Lung (tissue), 11 donors: ENCODE measurements at regions not wholly inside any gene's neighbourhood (a gene's known extent, or its start where the extent isn't known, plus 50 kb on each side); places are given as distances from the start of the nearest gene placed in this dataset.

ENCODE experiments used
- ATAC-seq: fragments of 200-7000 bp; cut with Tn5 transposase; one replicate; pipeline ENCODE4 v1.9.1; 2020; ENCODE audit warnings: moderate number of reproducible peaks; ENCODE audit not compliant: insufficient read depth, low FRiP score
- DNase-seq, 3 donors: peaks; one replicate each; pipeline ENCODE4 v3.0.0-alpha.2; 2013 to 2017
- H3K27ac ChIP-seq, 2 donors: one replicate each; pipeline ENCODE4 v1.5.1; 2013; ENCODE audit warnings: mild to moderate bottlenecking in 2 of 2, moderate library complexity in 2 of 2, control low read depth in 1 of 2, inconsistent platforms in 1 of 2, low read depth in 1 of 2, low read length in 1 of 2
- H3K27me3 ChIP-seq, 3 donors: one replicate each; pipeline ENCODE4 v1.5.1; 2013; ENCODE audit warnings: low read length in 2 of 3; ENCODE audit not compliant: control insufficient read depth in 3 of 3, insufficient read depth in 3 of 3
- H3K36me3 ChIP-seq, 4 donors: one replicate each; pipeline ENCODE4 v1.5.1; 2013; ENCODE audit warnings: low read length in 4 of 4, mild to moderate bottlenecking in 1 of 4, moderate library complexity in 1 of 4; ENCODE audit not compliant: control insufficient read depth in 4 of 4, insufficient read depth in 4 of 4
- H3K4me1 ChIP-seq, 5 donors: one replicate each; pipeline ENCODE4 v1.5.1; 2013; ENCODE audit warnings: low read length in 5 of 5, mild to moderate bottlenecking in 2 of 5, moderate library complexity in 1 of 5; ENCODE audit not compliant: control insufficient read depth in 5 of 5, insufficient read depth in 5 of 5
- H3K4me3 ChIP-seq: one replicate; pipeline ENCODE4 v1.5.1; 2013; ENCODE audit warnings: mild to moderate bottlenecking, control low read depth, moderate library complexity
- H3K9ac ChIP-seq, 2 donors: one replicate each; pipeline ENCODE4 v1.5.1; 2013; ENCODE audit warnings: low read length in 2 of 2, control low read depth in 1 of 2; ENCODE audit not compliant: insufficient read depth in 1 of 2
- H3K9me3 ChIP-seq, 4 donors: one replicate each; pipeline ENCODE4 v1.5.1; 2013; ENCODE audit warnings: low read length in 3 of 4, mild to moderate bottlenecking in 1 of 4, moderate library complexity in 1 of 4; ENCODE audit not compliant: control insufficient read depth in 4 of 4, insufficient read depth in 3 of 4
- WGBS, 2 donors: extraction: QIAGEN DNeasy Blood & Tissue Kit; methylation state at CpG; one replicate each; pipeline ENCODE4 v1.1.7; 2013; 5-methylcytosine and 5-hydroxymethylcytosine counted together
- TF ChIP-seq, protein P1 (sequence below): IDR thresholded peaks from 2 replicates; pipeline ENCODE4 v1.5.1; 2012; ENCODE audit warnings: mild to moderate bottlenecking; ENCODE audit errors: control extremely low read depth, extremely low read depth
- donor health status: control.
- donor health status: control.
- donor health status: Bipolar disorder and iron deficiency.
- donor health status: healthy.
- donor health status: DM: yes; HTN: yes; CAD: no.

DNA sequence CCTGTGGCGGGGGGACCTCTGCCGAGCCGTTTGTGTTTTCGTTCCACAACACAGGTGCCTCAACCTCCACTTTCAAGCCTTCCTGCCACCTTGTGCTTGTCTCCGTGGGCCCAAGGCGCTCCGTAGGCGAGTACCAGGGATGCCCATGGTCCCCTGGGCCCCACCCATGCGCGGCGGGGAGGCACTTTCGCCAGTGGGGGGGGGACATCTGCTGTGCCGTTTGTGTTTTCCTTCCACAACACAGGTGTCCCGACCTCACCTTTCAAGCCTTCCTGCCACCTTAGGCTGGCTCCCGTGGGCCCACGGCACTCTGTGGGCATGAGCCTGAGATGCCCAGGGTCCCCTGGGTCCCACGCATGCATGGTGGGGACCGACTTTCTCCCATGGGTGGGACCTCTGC, 335.9 kb downstream of the ALG10 start:
- no peak overlapping the region for H3K4me3 ChIP-seq
- DNase-seq, result no peak
- TF ChIP-seq, protein P1, sequence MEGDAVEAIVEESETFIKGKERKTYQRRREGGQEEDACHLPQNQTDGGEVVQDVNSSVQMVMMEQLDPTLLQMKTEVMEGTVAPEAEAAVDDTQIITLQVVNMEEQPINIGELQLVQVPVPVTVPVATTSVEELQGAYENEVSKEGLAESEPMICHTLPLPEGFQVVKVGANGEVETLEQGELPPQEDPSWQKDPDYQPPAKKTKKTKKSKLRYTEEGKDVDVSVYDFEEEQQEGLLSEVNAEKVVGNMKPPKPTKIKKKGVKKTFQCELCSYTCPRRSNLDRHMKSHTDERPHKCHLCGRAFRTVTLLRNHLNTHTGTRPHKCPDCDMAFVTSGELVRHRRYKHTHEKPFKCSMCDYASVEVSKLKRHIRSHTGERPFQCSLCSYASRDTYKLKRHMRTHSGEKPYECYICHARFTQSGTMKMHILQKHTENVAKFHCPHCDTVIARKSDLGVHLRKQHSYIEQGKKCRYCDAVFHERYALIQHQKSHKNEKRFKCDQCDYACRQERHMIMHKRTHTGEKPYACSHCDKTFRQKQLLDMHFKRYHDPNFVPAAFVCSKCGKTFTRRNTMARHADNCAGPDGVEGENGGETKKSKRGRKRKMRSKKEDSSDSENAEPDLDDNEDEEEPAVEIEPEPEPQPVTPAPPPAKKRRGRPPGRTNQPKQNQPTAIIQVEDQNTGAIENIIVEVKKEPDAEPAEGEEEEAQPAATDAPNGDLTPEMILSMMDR, result no peak
- no peak overlapping the region for H3K27ac ChIP-seq
- no peaks in the 10 kb centered on the region for H3K36me3 ChIP-seq
- no peak overlapping the region for H3K9ac ChIP-seq
- peaks cover 0 to 92% (median 0%) of the 10 kb centered on the region in 4 donors for H3K9me3 ChIP-seq
- WGBS, 2 donors, result 61 to 66% methylated on average over 18 of the region's 18 CpGs
- no peak for ATAC-seq
- no peaks in the 10 kb centered on the region for H3K27me3 ChIP-seq
- H3K4me1 ChIP-seq, result no peaks in the 10 kb centered on the region

DNA sequence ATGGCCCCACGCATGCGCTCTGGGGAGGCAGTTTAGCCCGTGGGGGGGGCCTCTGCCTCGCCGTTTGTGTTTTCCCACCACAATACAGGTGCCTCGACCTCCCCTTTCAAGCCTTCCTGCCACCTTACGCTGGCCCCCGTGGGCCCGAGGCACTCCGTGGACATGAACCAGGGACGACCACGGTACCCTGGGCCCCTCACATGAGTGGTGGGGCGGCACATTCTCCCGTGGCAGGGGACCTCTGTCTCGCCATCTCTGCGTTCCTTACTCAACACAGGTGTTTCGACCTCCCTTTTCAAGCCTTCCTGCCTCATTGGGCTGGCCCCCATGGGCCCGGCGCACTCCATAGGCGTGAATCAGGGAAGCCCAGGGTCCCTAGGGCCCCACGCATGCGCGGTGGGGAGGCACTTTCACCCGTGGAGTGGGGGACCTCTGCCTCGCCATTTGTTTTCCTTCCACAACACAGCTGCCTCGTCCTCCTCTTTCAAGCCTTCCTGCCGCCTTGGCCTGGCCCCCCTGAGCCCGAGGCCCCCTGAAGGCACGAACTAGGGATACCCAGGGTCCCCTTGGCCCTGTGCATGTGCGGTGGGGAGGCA, 339.5 kb downstream of the ALG10 start:
- TF ChIP-seq, protein P1, result no peak
- DNase-seq (no peak), ATAC-seq (no peak)
- no peak overlapping the region for H3K9ac ChIP-seq
- 57 to 60% methylated on average over 30 of the region's 30 CpGs for WGBS, 2 donors
- H3K27ac ChIP-seq, result no peak overlapping the region
- no peaks in the 10 kb centered on the region for H3K36me3 ChIP-seq
- H3K9me3 ChIP-seq, result peaks cover 0 to 86% (median 0%) of the 10 kb centered on the region in 4 donors
- no peak overlapping the region for H3K4me3 ChIP-seq
- H3K27me3 ChIP-seq, result no peaks in the 10 kb centered on the region
- no peaks in the 10 kb centered on the region for H3K4me1 ChIP-seq

DNA sequence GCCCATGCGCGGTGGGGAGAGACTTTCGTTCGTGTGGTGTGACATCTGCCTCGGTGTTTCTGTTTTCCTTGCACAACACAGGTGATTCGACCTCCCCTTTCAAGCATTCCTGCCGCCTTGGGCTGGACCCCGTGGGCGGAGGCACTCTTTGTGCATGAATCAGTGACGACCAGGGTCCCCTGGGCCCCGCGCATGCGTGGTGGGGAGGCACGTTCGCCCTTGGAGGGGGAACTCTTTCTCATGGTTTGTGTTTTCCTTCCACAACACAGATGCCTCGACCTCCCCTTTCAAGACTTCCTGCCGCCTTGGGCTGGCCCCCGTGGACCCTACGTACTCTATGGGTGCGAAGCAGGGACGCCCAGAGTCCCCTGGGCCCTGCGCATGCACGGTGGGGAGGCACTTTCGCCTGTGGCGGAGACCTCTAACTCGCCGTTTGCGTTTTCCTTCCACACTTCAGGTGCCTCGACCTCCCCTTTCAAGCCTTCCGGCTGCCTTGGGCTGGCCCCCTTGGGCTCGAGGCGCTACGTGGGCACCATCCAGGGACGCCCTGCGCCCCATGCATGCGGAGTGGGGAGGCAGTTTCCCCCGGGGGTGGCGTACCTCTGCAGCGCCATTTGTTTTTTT, 340.9 kb downstream of the ALG10 start:
- H3K27ac ChIP-seq, result no peak overlapping the region
- no peak for ATAC-seq
- no peak overlapping the region for H3K9ac ChIP-seq
- DNase-seq, result no peak
- H3K4me1 ChIP-seq, result no peaks in the 10 kb centered on the region
- peaks cover 0 to 88% (median 0%) of the 10 kb centered on the region in 4 donors for H3K9me3 ChIP-seq
- TF ChIP-seq, protein P1, result no peak
- H3K27me3 ChIP-seq, result no peaks in the 10 kb centered on the region
- no peak overlapping the region for H3K4me3 ChIP-seq
- 60 to 63% methylated on average over 39 of the region's 39 CpGs for WGBS, 2 donors
- no peaks in the 10 kb centered on the region for H3K36me3 ChIP-seq
